Activated T-cell treated with anti-CD3 and anti-CD28 coated beads for 4 hours (primary cell): ENCODE measurements at regions not wholly inside any gene's neighbourhood (a gene's known extent, or its start where the extent isn't known, plus 50 kb on each side); places are given as distances from the start of the nearest gene placed in this dataset.
"Not testable (repeated sequence)": the region's sequence is repeated elsewhere in the genome, so short reads cannot be mapped to it uniquely, and the experiment has no call there.

ENCODE experiments used
- DNase-seq: peaks from one replicate; pipeline ENCODE4 v3.0.0-alpha.2; 2020

- no peak for DNase-seq
These were observed 123.2 kb upstream of the SLC38A4 start for GRCh38 chr12:46948936-46949545.

- DNase-seq: no peak
These were observed 124.3 kb upstream of the SLC38A4 start for GRCh38 chr12:46950094-46950493.

DNA sequence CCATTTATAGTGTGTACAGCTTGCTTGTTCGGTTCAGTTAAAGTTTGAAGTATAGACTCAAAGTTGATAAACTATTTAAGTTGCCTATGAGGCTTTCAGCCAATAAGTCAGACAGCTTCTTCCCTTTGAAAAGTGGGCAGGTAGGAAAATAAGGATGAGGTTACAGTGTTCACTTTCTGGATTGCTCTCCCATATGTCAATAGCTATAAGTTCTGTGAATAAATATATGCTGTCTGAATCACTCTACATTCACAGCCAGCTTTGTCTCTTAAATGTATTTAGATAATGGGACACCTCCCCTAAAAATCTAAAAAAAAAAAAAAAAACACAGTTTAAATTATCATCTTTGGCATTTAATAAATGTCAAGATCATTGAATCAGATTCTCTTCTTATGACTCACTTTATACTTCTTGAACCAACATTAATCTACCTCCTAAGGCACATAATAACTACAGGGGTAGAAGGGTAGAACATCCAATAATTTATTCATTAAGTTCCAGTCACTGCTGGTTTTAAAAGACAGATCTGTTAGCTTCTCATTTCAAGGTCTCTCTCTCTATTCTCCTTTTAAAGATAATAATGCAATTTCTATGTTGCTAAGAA lies 126.4 kb upstream of the PCED1B start:
- no peak for DNase-seq

DNA sequence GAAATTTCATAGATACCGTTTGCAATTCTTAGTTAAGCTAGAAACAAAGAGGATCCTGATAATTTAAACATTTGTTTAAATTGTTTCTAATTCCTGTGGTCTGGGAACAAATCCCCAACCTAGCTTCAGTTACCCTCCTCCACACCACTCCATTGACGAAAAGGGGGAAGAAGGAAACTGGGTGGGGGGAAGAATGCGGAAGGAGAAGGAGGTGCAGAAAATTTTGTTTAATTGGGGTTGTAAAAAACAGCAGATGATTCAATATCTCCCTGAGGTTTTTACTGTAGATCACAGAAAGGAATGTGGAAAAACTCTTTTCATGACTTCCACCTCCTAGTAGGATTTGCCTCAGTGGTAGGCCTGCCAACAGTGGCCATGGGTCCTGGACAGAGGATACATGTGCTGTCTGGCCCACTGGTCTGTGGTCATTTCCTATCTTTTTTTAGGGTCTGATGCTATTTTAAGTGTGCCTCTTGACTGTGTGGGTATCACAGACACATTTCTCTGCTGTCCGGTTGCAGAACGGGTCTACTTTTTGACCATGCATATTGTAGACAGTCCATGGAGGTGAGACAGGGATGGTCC lies 122.9 kb upstream of the PCED1B start:
- no peak for DNase-seq

DNA sequence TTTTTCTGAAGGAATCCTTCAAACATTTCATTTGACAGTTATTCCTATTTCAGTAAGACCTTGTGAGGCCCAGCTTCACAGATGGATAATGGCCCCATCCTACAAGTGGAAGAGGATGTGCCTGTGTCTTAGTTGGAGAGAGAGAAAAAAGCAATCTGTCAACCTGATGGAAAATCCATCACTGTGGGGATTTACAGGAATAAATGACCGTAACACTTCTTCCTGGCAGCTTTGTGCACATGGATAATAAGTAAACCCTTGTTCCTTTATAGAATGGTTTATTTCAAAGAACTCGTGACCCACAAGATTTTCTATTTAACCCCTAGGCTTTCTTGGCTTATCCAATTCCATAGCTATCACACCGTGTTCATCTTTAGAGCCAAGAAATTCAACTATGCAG lies 121.4 kb upstream of the PCED1B start:
- DNase-seq: no peak

DNA sequence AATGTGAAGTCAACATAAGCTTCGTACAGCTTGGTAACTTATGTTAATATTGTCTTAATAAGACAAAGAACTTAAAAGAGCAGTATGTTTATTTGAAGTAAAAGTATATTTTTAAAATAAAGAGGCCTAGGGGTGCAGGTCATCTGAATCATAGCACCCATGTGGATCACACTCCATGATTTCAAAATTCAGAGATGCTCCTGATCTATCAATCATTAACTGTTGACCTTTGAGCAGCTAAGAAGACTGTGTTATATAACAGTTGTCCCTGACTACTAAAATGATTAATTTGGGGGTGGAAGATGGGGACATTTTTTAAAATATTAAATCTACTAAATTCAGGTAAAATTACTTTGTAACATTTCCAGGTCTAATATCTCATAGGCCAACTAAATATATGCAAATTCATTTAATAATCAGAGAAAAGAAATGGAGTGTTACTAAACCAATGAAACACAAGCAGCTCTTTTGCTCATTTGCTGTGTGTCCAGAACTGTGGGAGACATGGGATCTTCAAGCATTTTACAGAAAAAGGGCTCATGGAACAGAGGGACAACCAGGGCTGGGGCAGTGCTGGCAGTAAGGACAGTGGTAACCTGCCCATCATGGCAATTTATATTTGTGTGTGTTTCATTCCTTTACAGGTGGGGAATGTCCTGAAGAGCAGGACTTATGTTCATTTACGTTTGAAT lies 120.7 kb upstream of the PCED1B start:
- no peak for DNase-seq

DNA sequence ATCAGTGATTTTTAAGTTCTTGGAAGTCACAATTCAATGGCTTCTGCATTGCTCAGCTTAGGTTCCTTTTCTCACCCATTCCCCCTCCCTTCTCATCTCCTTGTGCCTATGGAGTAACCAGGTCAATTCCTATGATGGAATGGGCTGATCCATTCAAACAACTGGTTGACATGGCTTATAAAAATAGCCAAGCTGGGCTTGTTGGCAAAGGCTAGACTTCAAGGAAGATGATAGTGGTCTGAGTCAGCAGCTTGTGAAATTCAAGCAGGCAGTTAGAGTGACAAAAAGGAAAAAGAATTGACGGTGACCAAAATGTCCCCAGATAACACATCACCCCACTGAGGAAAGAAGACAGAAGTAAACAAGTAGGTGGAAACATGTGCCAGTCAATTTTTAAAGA lies 119.9 kb upstream of the PCED1B start:
- no peak for DNase-seq

GRCh38 chr12:46960681-46961080 lies 118.7 kb upstream of the PCED1B start:
- DNase-seq: no peak

- no peak for DNase-seq
These were observed 116.2 kb upstream of the PCED1B start for GRCh38 chr12:46963191-46963590.

DNA sequence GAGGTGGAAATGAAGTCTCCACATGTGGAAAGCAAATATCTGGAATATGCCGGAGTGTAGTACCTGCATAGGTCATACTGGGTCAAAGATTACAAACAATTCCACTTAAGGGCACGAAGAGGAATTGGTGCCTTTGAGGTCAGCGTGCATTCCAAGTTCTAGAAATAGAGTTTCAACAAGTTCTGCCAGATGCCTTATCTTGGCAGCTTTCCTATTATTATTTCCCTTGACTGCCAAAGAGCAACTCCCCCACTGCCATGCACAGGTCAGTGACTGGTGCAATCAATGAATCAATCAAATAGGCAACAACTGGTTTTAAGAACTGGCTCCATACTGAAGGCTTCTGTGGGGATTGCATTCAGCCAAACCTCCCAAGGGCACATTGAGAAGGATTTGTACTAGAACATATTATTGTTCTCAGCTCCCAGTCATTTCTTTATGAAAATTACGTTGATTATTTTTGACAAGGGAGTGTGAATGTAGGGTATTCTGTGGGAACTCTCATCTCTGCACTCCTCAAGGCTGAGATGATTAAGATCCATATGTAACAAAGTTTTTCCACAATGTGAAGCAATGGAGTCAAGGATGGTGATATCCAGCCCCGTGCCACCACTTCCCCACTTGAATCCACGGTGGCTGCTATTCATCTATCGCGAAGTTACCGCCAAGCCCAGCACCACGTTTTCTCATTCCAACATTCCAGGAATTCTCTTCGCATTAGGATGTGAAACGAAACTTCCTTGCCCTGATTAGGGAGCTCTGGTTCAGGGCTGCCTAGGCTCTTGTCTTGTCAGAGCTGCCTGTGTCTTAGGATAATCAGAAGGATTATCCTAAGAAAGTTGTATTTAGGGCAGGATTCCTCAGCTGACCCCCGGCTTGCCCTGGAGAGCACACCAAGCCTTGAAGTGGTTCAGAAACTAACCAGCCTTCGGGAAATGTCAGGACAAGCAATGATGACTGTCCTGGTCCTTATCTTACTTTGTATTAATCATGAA lies 115.1 kb upstream of the PCED1B start:
- no peak for DNase-seq

DNA sequence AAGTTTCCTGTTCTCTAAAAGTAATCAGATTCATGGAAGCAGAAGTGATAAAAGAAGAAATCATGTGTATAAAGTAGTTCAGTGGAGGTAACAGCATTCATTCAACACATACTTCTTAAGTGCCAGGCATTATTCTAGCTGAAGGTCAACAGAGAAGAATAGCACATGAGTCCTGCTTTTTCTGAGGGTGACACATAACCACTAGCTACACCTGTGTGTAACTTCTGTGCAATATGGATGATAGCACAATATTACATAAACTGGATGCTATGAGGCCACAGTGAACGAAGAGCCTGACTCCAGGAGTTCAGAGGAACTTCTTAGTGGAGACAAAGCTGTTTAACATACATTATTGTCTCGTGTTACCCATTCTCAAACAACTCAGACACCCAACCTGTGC lies 114.3 kb upstream of the PCED1B start:
- no peak for DNase-seq

DNA sequence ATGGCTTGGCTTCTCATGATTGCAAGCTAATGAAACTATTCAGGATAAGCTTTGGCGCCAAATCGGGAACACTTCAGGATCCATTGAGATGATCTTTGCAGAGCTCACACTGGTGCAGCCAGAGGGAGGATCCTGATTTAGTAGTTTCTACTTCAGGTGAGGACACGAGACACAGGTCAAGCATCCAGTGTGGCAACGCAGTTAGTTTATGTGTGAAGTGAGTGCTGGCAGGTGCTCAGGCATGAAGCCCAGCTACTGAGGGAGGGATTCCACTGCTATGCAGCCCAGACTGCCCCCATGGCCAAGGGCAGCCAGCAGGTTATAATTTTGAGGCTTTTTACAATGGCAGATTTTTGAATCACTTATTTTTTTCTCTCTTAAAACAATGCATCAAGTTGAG lies 113.5 kb upstream of the PCED1B start:
- DNase-seq: no peak

DNA sequence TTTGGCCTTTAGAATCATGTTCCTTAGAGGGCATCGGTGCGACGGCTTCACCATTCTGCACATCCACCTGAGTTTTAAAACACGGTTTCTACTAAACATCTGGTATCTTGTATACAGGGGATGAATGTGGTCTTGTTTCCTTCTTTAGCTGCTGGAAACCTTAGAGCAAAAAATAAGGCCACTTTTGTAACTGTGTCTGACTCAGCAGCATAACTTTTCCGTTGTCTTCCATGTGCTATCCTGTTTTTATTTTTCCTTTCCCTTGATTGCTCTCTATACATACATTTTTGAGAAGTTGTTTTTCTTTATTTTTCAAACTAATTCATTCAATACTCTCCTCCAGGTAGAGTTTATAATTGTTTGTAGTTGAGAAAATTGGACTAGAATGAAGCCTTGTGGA lies 108.8 kb upstream of the PCED1B start:
- no peak for DNase-seq

DNA sequence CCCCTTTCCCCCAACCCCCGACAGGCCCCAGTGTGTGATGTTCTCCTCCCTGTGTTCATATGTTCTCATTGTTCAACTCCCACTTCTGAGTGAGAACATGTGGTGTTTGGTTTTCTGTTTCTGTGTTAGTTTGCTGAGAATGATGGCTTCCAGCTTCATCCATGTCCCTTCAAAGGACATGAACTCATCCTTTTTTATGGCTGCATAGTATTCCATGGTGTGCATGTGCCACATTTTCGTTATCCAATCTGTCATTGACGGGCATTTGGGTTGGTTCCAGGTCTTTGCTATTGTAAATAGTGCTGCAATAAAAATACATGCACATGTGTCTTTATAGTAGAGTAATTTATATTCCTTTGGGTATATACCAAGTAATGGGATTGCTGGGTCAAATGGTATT lies 105.5 kb upstream of the PCED1B start:
- DNase-seq: not testable (repeated sequence)

- no peak for DNase-seq
These were observed 101.5 kb upstream of the PCED1B start for GRCh38 chr12:46977871-46978375.

DNA sequence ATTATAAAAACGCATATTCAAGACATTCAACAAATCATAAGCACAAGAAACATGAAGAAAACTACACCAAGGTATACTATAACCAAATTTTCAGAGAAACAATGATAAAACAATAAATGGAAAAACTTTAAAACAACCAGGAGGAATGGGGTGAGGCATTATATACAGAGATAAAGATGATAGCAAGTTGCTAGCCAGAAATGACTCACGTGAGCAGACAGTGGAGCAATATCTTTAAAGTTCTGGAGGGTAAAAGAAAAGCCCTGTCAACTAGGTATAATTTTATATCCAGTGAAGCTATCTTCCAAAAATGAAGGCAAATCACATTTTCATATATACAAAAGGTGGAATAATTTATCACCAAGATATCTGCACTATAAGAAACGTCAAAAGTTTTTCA lies 97.8 kb upstream of the PCED1B start:
- DNase-seq: no peak

- DNase-seq: no peak
These were observed 96.6 kb upstream of the PCED1B start for GRCh38 chr12:46982629-46983392.

DNA sequence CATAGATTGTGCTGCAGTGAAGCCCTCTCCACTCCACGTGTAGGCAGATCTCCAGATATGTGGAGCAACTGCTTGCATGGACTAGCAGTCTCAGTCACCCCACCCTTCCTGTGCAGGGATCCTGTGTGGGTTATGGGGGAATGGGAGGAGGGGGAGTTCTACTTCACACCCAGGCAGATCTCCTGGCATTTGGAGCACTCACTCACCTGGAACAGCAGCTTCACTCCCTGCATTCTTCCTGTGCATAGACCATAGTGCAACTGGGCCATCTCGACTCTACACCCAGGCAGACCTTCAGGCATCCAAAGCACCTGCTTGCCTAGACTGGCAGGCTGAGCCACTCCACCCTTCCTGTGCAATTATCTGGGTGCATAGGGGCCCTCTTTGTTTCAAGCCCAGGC lies 96.0 kb upstream of the PCED1B start:
- no peak for DNase-seq

GRCh38 chr12:46983959-46984841 lies 95.2 kb upstream of the PCED1B start:
- DNase-seq: peak; percentile 3

GRCh38 chr12:46985816-46986215 lies 93.6 kb upstream of the PCED1B start:
- no peak for DNase-seq

- not testable (repeated sequence) for DNase-seq
These were observed 91.3 kb upstream of the PCED1B start for GRCh38 chr12:46988122-46988521.
